A673 (cell line): ENCODE measurements at regions not wholly inside any gene's neighbourhood (a gene's known extent, or its start where the extent isn't known, plus 50 kb on each side); places are given as distances from the start of the nearest gene placed in this dataset.
A peak's percentile ranks its signal among the peaks of the same experiment; 100 is the strongest.

Experiments
- BruUV-seq: library from RNA; stranded (reverse); fragments of 400-500 nt; replicated peaks from 2 replicates; lab custom pipeline; 2021; lab: Mats Ljungman, UMichigan
- CTCF ChIA-PET: fragments of 300-600 bp; sonication (Branson Sonifier 250); formaldehyde crosslinking; loops from one replicate; lab custom pipeline; 2022; ENCODE audit warnings: antibody characterized with exemption; lab: Charles Lee
- POLR2A ChIA-PET: fragments of 300-600 bp; sonication (Branson Sonifier 250); formaldehyde crosslinking; loops from one replicate; lab custom pipeline; 2022; ENCODE audit warnings: antibody characterized with exemption; ENCODE audit not compliant: low non-redundant PET; lab: Charles Lee
- DNase-seq: peaks from one replicate; pipeline ENCODE4 v3.0.0-alpha.2; 2015; ENCODE audit warnings: low spot score
- H3K27ac ChIP-seq: fragments of 200-600 bp; sonication (generic); 2 replicates; pipeline ENCODE4 v1.5.1; 2016; ENCODE audit warnings: mixed run types, low read depth, mild to moderate bottlenecking, mixed read lengths, antibody characterized with exemption, low read length; ENCODE audit not compliant: poor library complexity, severe bottlenecking
- H3K27me3 ChIP-seq: fragments of 200-600 bp; sonication (generic); replicated peaks from 2 replicates; pipeline ENCODE4 v1.6.1; 2017; ENCODE audit warnings: mixed run types, low read depth, mild to moderate bottlenecking, mixed read lengths, antibody characterized with exemption, low read length; ENCODE audit not compliant: insufficient read depth, poor library complexity
- H3K36me3 ChIP-seq: fragments of 200-600 bp; sonication (generic); 2 replicates; pipeline ENCODE4 v1.6.1; 2016; ENCODE audit warnings: mixed run types, mild to moderate bottlenecking, mixed read lengths, antibody characterized with exemption, low read length; ENCODE audit not compliant: insufficient read depth, poor library complexity, severe bottlenecking
- H3K4me1 ChIP-seq: fragments of 200-600 bp; sonication (generic); 2 replicates; pipeline ENCODE4 v1.6.1; 2017; ENCODE audit warnings: mixed run types, mild to moderate bottlenecking, mixed read lengths, antibody characterized with exemption, low read length; ENCODE audit not compliant: insufficient read depth, poor library complexity, severe bottlenecking
- H3K4me3 ChIP-seq: fragments of 200-600 bp; sonication (generic); 2 replicates; pipeline ENCODE4 v1.5.1; 2016; ENCODE audit warnings: low read depth, mixed run types, mild to moderate bottlenecking, mixed read lengths, low read length; ENCODE audit not compliant: poor library complexity, severe bottlenecking
- H3K9me3 ChIP-seq: fragments of 200-600 bp; sonication (generic); 2 replicates; pipeline ENCODE4 v1.6.1; 2016; ENCODE audit warnings: mixed run types, low read depth, mild to moderate bottlenecking, mixed read lengths, antibody characterized with exemption, low read length; ENCODE audit not compliant: poor library complexity, severe bottlenecking
- CTCF ChIP-seq: fragments of 300-800, 200-600 bp; sonication (generic); conservative IDR thresholded peaks from 2 replicates; pipeline ENCODE4 v1.5.1; 2017; ENCODE audit warnings: low read depth, mild to moderate bottlenecking, antibody characterized with exemption, low read length, moderate library complexity, mixed read lengths
- EZH2 ChIP-seq: fragments of 200-600 bp; sonication (generic); IDR thresholded peaks from 2 replicates; pipeline ENCODE4 v1.6.1; 2017; ENCODE audit warnings: borderline replicate concordance, low read depth, mild to moderate bottlenecking, mixed read lengths, antibody characterized with exemption, low read length; ENCODE audit not compliant: poor library complexity, severe bottlenecking
- intact Hi-C: fragments of 100-400 bp; cut with micrococcal nuclease; formaldehyde crosslinking; loops from one replicate; pipeline ENCODE4 v1.10.0; 2022; ENCODE audit not compliant: unreplicated experiment

GRCh38 chr6:150691463-150691862 is 91.8 kb downstream of the PLEKHG1 start:
- no peaks in the 10 kb centered on the region for H3K36me3 ChIP-seq
- CTCF ChIA-PET, result no interaction called here
- H3K27ac ChIP-seq, result no peak overlapping the region
- BruUV-seq, result no TSS peak
- intact Hi-C loops, result no loop called here
- peaks cover 27% of the 10 kb centered on the region for H3K4me1 ChIP-seq
- POLR2A ChIA-PET, result no interaction called here
- DNase-seq, result no peak
- no peak overlapping the region for H3K4me3 ChIP-seq
- no peaks in the 10 kb centered on the region for H3K9me3 ChIP-seq
- no peaks in the 10 kb centered on the region for H3K27me3 ChIP-seq
- no peak for TF ChIP-seq EZH2
- TF ChIP-seq CTCF, result no peak

DNA sequence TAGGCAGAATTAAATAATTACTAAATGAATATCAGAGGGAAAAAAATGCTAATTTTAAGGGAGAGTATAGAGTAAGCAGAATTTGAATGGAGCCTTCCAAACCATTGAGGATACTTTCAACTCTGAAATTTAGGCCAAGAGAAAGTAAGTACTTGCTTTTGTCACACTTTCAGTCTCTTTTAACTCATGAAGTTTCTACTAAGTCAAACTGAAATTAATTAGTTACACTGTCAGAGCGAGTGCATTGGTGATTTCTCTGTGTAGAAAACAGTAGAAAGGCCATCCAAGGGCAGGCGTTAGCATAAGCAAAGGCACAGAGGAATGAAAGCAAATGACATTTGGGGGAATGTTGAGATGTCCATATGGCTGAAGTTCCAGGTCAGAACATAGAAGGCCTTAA is 92.9 kb downstream of the PLEKHG1 start:
- Histone ChIP-seq H3K27me3 (no peaks in the 10 kb centered on the region), H3K27ac (no peak overlapping the region), H3K36me3 (no peaks in the 10 kb centered on the region), H3K4me1 (peaks cover 32% of the 10 kb centered on the region), H3K4me3 (no peak overlapping the region), H3K9me3 (no peaks in the 10 kb centered on the region)
- ChIA-PET CTCF (no interaction called here), POLR2A (no interaction called here)
- DNase-seq, result no peak
- intact Hi-C loops, result no loop called here
- BruUV-seq, result no TSS peak
- no peak for TF ChIP-seq CTCF
- no peak for TF ChIP-seq EZH2

GRCh38 chr6:150694889-150695288 is 95.2 kb downstream of the PLEKHG1 start:
- CTCF ChIA-PET, result interaction anchor here (0.6 kb wide), 1 partner anchor 123 kb away, joined by 3 read pairs; no protein-coding TSS in a partner anchor
- no peak for DNase-seq
- Histone ChIP-seq H3K4me1 (peaks cover 35% of the 10 kb centered on the region), H3K27me3 (no peaks in the 10 kb centered on the region), H3K36me3 (no peaks in the 10 kb centered on the region), H3K4me3 (no peak overlapping the region), H3K27ac (peak overlapping the region; percentile 58), H3K9me3 (no peaks in the 10 kb centered on the region)
- no TSS peak for BruUV-seq
- intact Hi-C loops, result no loop called here
- no peak for TF ChIP-seq CTCF
- no peak for TF ChIP-seq EZH2
- POLR2A ChIA-PET, result no interaction called here
